ENCODE measurements at regions not wholly inside any gene's neighbourhood (a gene's known extent, or its start where the extent isn't known, plus 50 kb on each side); places are given as distances from the start of the nearest gene placed in this dataset.

DNA sequence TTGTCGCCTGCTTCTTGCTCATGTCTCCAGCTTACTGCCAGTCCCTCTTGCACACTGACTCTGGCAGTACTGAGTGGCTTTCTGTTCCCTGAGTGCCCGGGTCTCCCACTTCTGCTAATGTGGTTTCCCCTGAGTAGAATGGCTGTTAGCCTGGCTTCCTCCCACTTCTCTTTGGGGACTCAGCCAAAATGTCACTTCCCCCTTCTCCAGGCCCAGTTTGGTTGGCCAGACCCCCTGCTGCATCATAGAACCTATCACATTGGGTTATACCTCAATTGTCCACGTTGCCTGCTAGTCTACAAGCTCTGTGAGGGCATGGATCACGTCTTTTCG lies 304.4 kb downstream of the HS3ST3B1 start:
- H2AFZ ChIP-seq (ENCODE audit: low read length), result no peak overlapping the region
- TF ChIP-seq, protein P1, sequence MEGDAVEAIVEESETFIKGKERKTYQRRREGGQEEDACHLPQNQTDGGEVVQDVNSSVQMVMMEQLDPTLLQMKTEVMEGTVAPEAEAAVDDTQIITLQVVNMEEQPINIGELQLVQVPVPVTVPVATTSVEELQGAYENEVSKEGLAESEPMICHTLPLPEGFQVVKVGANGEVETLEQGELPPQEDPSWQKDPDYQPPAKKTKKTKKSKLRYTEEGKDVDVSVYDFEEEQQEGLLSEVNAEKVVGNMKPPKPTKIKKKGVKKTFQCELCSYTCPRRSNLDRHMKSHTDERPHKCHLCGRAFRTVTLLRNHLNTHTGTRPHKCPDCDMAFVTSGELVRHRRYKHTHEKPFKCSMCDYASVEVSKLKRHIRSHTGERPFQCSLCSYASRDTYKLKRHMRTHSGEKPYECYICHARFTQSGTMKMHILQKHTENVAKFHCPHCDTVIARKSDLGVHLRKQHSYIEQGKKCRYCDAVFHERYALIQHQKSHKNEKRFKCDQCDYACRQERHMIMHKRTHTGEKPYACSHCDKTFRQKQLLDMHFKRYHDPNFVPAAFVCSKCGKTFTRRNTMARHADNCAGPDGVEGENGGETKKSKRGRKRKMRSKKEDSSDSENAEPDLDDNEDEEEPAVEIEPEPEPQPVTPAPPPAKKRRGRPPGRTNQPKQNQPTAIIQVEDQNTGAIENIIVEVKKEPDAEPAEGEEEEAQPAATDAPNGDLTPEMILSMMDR (IDR thresholded peaks at IDR 0.05; ENCODE audit: low read length), result no peak
- TF ChIP-seq EZH2 (IDR thresholded peaks at IDR 0.05; ENCODE audit: borderline replicate concordance, low read length), result no peak
- H3K27ac ChIP-seq (ENCODE audit: low read depth, low read length, poor library complexity, severe bottlenecking), result no peak overlapping the region
- H3K79me2 ChIP-seq (ENCODE audit: insufficient read depth, low read length), result no peaks in the 10 kb centered on the region
- H4K20me1 ChIP-seq (ENCODE audit: insufficient read depth, low read length), result no peaks in the 10 kb centered on the region
- H3K9ac ChIP-seq (ENCODE audit: low read length), result no peak overlapping the region
- no peaks in the 10 kb centered on the region for H3K36me3 ChIP-seq (ENCODE audit: insufficient read depth, low read length)
- H3K4me3 ChIP-seq (ENCODE audit: low read depth, low read length, poor library complexity, severe bottlenecking), result no peak overlapping the region
- no peaks in the 10 kb centered on the region for H3K9me2 ChIP-seq (ENCODE audit: low read depth, low read length)
- H3K4me2 ChIP-seq (ENCODE audit: low read length), result no peak overlapping the region
- H3K4me1 ChIP-seq (ENCODE audit: insufficient read depth, low read length, severe bottlenecking), result no peaks in the 10 kb centered on the region
- no peaks in the 10 kb centered on the region for H3F3A ChIP-seq (ENCODE audit: insufficient read depth, low read length)
- no peaks in the 10 kb centered on the region for H3K27me3 ChIP-seq (ENCODE audit: insufficient read depth, low read length)
- no peaks in the 10 kb centered on the region for H3K9me3 ChIP-seq (ENCODE audit: low read length)

DNA sequence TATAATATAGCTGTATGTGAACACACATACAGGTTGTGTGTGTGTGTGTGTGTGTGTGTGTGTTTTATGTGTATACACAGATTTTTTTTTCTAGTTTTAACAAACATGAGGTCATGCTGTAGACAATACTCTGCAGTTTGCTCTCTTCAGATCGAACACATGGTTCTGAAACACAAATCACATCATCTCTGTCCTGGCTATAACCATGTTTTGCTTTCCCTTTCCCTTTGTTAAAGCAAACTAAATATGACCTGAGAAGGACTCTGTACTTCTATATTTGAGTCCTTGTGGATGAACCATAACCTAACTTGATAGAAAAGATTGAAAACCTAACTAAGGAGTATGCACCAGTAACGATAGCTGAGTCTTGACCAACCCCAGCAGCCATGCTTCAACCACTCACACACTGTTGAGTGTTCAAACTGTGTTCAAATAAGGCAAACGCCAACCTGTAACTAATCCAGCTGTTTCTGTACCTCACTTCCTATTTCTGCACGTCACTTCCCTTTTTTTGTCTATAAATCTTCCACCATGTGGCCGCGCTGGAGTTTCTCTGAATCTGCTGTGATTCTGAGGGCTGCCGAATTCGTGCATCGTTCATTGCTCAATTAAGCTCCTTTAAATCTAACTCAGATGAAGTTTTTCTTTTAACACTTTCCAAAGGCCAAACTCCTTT lies 303.8 kb downstream of the HS3ST3B1 start:
- H3F3A ChIP-seq (ENCODE audit: insufficient read depth, low read length), result no peaks in the 10 kb centered on the region
- H3K27me3 ChIP-seq (ENCODE audit: insufficient read depth, low read length), result no peaks in the 10 kb centered on the region
- TF ChIP-seq, protein P1 (IDR thresholded peaks at IDR 0.05; ENCODE audit: low read length), result no peak
- no peak for TF ChIP-seq EZH2 (IDR thresholded peaks at IDR 0.05; ENCODE audit: borderline replicate concordance, low read length)
- no peaks in the 10 kb centered on the region for H3K9me2 ChIP-seq (ENCODE audit: low read depth, low read length)
- H3K4me3 ChIP-seq (ENCODE audit: low read depth, low read length, poor library complexity, severe bottlenecking), result no peak overlapping the region
- no peaks in the 10 kb centered on the region for H3K9me3 ChIP-seq (ENCODE audit: low read length)
- no peaks in the 10 kb centered on the region for H3K79me2 ChIP-seq (ENCODE audit: insufficient read depth, low read length)
- H3K4me1 ChIP-seq (ENCODE audit: insufficient read depth, low read length, severe bottlenecking), result no peaks in the 10 kb centered on the region
- no peak overlapping the region for H3K27ac ChIP-seq (ENCODE audit: low read depth, low read length, poor library complexity, severe bottlenecking)
- H2AFZ ChIP-seq (ENCODE audit: low read length), result no peak overlapping the region
- no peak overlapping the region for H3K4me2 ChIP-seq (ENCODE audit: low read length)
- H3K9ac ChIP-seq (ENCODE audit: low read length), result no peak overlapping the region
- no peaks in the 10 kb centered on the region for H3K36me3 ChIP-seq (ENCODE audit: insufficient read depth, low read length)
- no peaks in the 10 kb centered on the region for H4K20me1 ChIP-seq (ENCODE audit: insufficient read depth, low read length)

DNA sequence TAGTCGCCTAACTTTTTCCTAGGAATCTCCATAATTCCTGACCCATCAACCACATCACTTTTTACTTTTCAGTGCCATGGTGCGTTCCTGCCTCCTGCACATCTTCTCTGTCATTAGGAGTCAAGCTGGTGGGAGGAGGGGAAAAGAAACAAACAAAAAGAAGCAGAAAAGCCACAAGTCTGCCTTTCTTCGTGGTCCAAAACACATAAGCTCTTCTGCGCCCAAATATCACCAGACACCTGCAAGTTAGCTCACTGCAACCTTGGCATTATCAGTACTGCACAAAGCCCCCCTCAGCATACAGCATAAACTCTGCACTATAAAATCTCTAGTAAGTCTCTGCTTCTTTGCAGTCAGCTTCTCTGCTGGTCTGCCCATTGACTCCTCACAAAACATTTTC lies 295.3 kb downstream of the HS3ST3B1 start:
- no peak overlapping the region for H3K4me3 ChIP-seq (ENCODE audit: low read depth, low read length, poor library complexity, severe bottlenecking)
- no peaks in the 10 kb centered on the region for H3F3A ChIP-seq (ENCODE audit: insufficient read depth, low read length)
- H3K4me1 ChIP-seq (ENCODE audit: insufficient read depth, low read length, severe bottlenecking), result no peaks in the 10 kb centered on the region
- H3K9me3 ChIP-seq (ENCODE audit: low read length), result no peaks in the 10 kb centered on the region
- H3K9ac ChIP-seq (ENCODE audit: low read length), result no peak overlapping the region
- H3K79me2 ChIP-seq (ENCODE audit: insufficient read depth, low read length), result no peaks in the 10 kb centered on the region
- H4K20me1 ChIP-seq (ENCODE audit: insufficient read depth, low read length), result no peaks in the 10 kb centered on the region
- no peak overlapping the region for H3K4me2 ChIP-seq (ENCODE audit: low read length)
- no peaks in the 10 kb centered on the region for H3K36me3 ChIP-seq (ENCODE audit: insufficient read depth, low read length)
- H3K9me2 ChIP-seq (ENCODE audit: low read depth, low read length), result no peaks in the 10 kb centered on the region
- no peak overlapping the region for H2AFZ ChIP-seq (ENCODE audit: low read length)
- no peaks in the 10 kb centered on the region for H3K27me3 ChIP-seq (ENCODE audit: insufficient read depth, low read length)
- no peak for TF ChIP-seq EZH2 (IDR thresholded peaks at IDR 0.05; ENCODE audit: borderline replicate concordance, low read length)
- TF ChIP-seq, protein P1 (IDR thresholded peaks at IDR 0.05; ENCODE audit: low read length), result no peak
- H3K27ac ChIP-seq (ENCODE audit: low read depth, low read length, poor library complexity, severe bottlenecking), result no peak overlapping the region
